DMS53 treated with DMSO at 0.1 percent for 48 hours (cell line): ENCODE measurements at regions not wholly inside any gene's neighbourhood (a gene's known extent, or its start where the extent isn't known, plus 50 kb on each side); places are given as distances from the start of the nearest gene placed in this dataset.
"Not testable (repeated sequence)": the region's sequence is repeated elsewhere in the genome, so short reads cannot be mapped to it uniquely, and the experiment has no call there.

ENCODE experiments used
- DNase-seq: peaks from one replicate; lab custom pipeline; 2025; ENCODE audit not compliant: unreplicated experiment; lab: John Stamatoyannopoulos, UW

- DNase-seq: no peak
Observed at GRCh38 chr5:106481374-106481773, 1189.4 kb downstream of the EFNA5 start.

- no peak for DNase-seq
Observed at GRCh38 chr5:106476630-106477029, 1194.1 kb downstream of the EFNA5 start.

- DNase-seq: no peak
Observed at GRCh38 chr5:106474066-106474465, 1196.7 kb downstream of the EFNA5 start.

- DNase-seq: no peak
Observed at GRCh38 chr5:106459541-106459940, 1211.2 kb downstream of the EFNA5 start.

- peak; percentile 54 for DNase-seq
Observed at GRCh38 chr5:106454651-106455415, 1215.9 kb downstream of the EFNA5 start.

GRCh38 chr5:106454050-106454449 lies 1216.7 kb downstream of the EFNA5 start:
- DNase-seq: no peak

GRCh38 chr5:106451998-106452397 lies 1218.7 kb downstream of the EFNA5 start:
- DNase-seq: no peak

- no peak for DNase-seq
Observed at GRCh38 chr5:106443746-106444145, 1227.0 kb downstream of the EFNA5 start.

- DNase-seq: no peak
Observed at GRCh38 chr5:106435185-106435584, 1235.6 kb downstream of the EFNA5 start.

GRCh38 chr5:106430733-106431132 lies 1240.0 kb downstream of the EFNA5 start:
- DNase-seq: not testable (repeated sequence)

- DNase-seq: no peak
Observed at GRCh38 chr5:106423109-106423897, 1247.4 kb downstream of the EFNA5 start.

GRCh38 chr5:106420102-106420501 lies 1250.6 kb downstream of the EFNA5 start:
- DNase-seq: no peak

- no peak for DNase-seq
Observed at GRCh38 chr5:106418196-106418595, 1252.5 kb downstream of the EFNA5 start.

GRCh38 chr5:106417566-106417965 lies 1253.2 kb downstream of the EFNA5 start:
- no peak for DNase-seq

GRCh38 chr5:106417163-106417562 lies 1253.6 kb downstream of the EFNA5 start:
- DNase-seq: no peak

- no peak for DNase-seq
Observed at GRCh38 chr5:106415541-106415940, 1255.2 kb downstream of the EFNA5 start.

GRCh38 chr5:106414342-106414741 lies 1256.4 kb downstream of the EFNA5 start:
- no peak for DNase-seq

- no peak for DNase-seq
Observed at GRCh38 chr5:106412606-106413005, 1258.1 kb downstream of the EFNA5 start.

- no peak for DNase-seq
Observed at GRCh38 chr5:106408570-106408969, 1262.2 kb downstream of the EFNA5 start.

- no peak for DNase-seq
Observed at GRCh38 chr5:106408141-106408540, 1262.6 kb downstream of the EFNA5 start.

GRCh38 chr5:106401561-106401960 lies 1269.2 kb downstream of the EFNA5 start:
- no peak for DNase-seq

GRCh38 chr5:106399391-106399790 lies 1271.3 kb downstream of the EFNA5 start:
- no peak for DNase-seq
